Muscle of leg (tissue), 3 donors: ENCODE measurements at regions not wholly inside any gene's neighbourhood (a gene's known extent, or its start where the extent isn't known, plus 50 kb on each side); places are given as distances from the start of the nearest gene placed in this dataset.
"Not testable (repeated sequence)": the region's sequence is repeated elsewhere in the genome, so short reads cannot be mapped to it uniquely, and the experiment has no call there.

Source experiments
- DNase-seq: peaks from one replicate; pipeline ENCODE4 v3.0.0; 2013
- H3K27ac ChIP-seq: one replicate; pipeline ENCODE4 v1.5.1; 2013; ENCODE audit warnings: mild to moderate bottlenecking, low read length, control low read depth
- H3K27me3 ChIP-seq: one replicate; pipeline ENCODE4 v1.6.1; 2013; ENCODE audit warnings: low read length; ENCODE audit not compliant: control insufficient read depth, insufficient read depth
- H3K36me3 ChIP-seq: one replicate; pipeline ENCODE4 v1.6.1; 2013; ENCODE audit warnings: low read length; ENCODE audit not compliant: control insufficient read depth, insufficient read depth
- H3K4me1 ChIP-seq: one replicate; pipeline ENCODE4 v1.6.1; 2013; ENCODE audit warnings: low read length; ENCODE audit not compliant: control insufficient read depth, insufficient read depth
- H3K4me3 ChIP-seq: one replicate; pipeline ENCODE4 v1.5.1; 2013; ENCODE audit warnings: low read length, control low read depth
- H3K9me3 ChIP-seq: replicated peaks from 2 replicates; pipeline ENCODE4 v1.6.1; 2013; ENCODE audit warnings: low read depth, low read length; ENCODE audit not compliant: control insufficient read depth
- WGBS: methylation state at CpG from one replicate; pipeline ENCODE4 v1.1.5; 2013; ENCODE audit warnings: missing lambda C conversion rate; ENCODE audit not compliant: insufficient coverage; 5-methylcytosine and 5-hydroxymethylcytosine counted together

DNA sequence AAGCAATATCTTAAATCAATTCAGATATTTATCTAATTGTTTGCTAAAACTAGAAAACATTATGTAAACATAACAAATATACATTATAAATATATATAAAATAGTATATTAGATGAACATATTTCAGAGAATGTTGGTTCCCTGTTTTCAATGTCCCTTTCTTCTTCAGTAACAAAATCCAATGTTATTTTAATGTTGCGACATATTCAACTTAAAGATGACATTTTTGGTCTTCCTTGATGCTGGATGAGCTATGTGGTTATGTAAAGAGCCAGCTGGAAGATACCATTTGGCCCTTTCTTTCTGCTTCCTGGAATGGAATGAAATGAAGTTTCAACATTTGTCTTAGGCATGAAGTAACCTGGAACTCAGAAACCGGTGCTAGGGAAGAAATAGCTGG, 668.1 kb upstream of the CDH6 start:
- no peak for DNase-seq
- no peaks in the 10 kb centered on the region for H3K27me3 ChIP-seq
- H3K4me1 ChIP-seq = no peaks in the 10 kb centered on the region
- no peaks in the 10 kb centered on the region for H3K9me3 ChIP-seq
- H3K4me3 ChIP-seq = no peak overlapping the region
- H3K27ac ChIP-seq = no peak overlapping the region
- WGBS = no CpG with 5 or more reads among the region's 2 CpGs
- no peaks in the 10 kb centered on the region for H3K36me3 ChIP-seq

DNA sequence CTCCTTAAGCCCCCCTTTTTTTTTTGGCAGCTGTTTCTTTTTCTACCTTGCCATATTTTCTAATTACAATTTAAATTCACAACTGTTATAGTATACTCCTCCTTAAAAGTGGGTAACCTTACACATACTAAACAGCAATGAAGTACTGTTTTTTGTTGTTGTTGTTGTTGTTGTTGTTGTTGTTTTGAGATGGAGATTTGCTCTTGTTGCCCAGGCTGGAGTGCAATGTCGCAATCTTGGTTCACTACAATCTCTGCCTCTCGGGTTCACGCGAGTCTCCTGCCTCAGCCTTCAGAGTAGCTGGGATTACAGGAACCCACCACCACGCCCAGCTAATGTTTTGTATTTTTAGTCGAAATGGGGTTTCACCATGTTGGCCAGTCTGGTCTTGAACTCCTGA, 669.1 kb upstream of the CDH6 start:
- H3K4me3 ChIP-seq = no peak overlapping the region
- H3K27me3 ChIP-seq = no peaks in the 10 kb centered on the region
- DNase-seq = no peak
- H3K27ac ChIP-seq = no peak overlapping the region
- WGBS = 95% methylated on average over 6 of the region's 6 CpGs
- H3K4me1 ChIP-seq = no peaks in the 10 kb centered on the region
- no peaks in the 10 kb centered on the region for H3K36me3 ChIP-seq
- H3K9me3 ChIP-seq = no peaks in the 10 kb centered on the region

DNA sequence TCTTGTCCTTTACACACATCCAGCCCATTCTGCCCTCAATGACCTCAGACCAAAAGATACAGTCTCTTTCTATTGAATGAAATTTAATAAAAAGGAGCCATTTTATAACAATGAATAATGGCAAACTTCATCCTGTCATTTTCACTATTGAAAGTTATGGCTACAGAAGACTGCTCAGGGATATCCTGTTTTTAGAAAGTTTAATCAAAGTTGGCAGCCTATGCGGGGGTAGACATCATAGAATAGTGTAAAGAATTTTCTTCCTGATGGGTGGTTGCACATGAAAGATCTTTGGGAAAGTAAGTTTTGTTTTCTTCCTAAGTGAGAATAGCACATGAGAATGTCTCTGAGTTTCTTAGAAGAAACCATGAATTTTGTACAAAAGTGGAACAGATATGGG, 670.4 kb upstream of the CDH6 start:
- Histone ChIP-seq H3K9me3 (no peaks in the 10 kb centered on the region), H3K4me3 (no peak overlapping the region), H3K27me3 (no peaks in the 10 kb centered on the region), H3K36me3 (no peaks in the 10 kb centered on the region), H3K4me1 (no peaks in the 10 kb centered on the region), H3K27ac (no peak overlapping the region)
- DNase-seq = no peak
- 56% methylated on average over 1 of the region's 1 CpG for WGBS

DNA sequence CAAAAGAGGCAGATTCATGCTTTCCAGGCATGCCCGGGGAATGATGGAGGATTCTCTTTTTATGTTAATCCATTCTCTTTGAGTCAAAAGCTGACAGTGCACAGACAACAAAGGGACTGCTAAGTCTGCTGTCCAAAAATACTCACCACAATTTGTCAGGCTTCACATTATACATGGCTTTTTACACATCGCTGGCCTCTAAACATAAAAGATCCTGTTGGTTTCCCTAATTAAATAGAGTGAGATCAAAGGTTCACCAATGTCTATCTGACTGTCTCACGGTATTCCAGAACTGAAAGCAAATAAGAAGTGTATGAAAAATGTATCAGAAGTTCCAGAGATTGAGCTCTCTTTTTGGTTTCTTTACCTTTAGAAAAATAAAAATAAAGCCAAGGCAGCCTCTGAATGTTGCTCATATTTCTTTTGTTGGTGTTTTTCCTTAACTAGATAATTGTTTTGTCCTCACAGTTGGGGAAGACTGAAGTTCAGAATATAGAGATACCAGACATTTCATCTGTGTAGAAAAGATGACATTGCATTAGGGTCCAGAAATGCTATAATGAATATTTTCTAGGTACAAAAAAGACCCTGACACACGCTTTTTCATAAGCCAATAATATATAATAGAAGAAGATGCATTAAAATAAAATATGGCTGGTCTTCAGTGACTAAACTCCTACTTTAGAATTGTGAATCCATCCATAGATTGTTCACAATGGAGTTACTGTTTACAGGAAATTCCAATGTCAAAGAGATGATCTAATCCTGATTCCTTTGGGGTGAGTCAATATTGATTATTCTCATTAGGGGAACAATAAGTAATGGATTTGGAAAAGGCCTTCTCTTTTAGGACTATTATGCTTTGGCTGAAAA, 688.2 kb upstream of the CDH6 start:
- no peak overlapping the region for H3K4me3 ChIP-seq
- no peaks in the 10 kb centered on the region for H3K4me1 ChIP-seq
- no peaks in the 10 kb centered on the region for H3K36me3 ChIP-seq
- peak; percentile 13 for DNase-seq
- no CpG with 5 or more reads among the region's 4 CpGs for WGBS
- no peaks in the 10 kb centered on the region for H3K27me3 ChIP-seq
- H3K27ac ChIP-seq = no peak overlapping the region
- peaks cover 2% of the 10 kb centered on the region for H3K9me3 ChIP-seq

DNA sequence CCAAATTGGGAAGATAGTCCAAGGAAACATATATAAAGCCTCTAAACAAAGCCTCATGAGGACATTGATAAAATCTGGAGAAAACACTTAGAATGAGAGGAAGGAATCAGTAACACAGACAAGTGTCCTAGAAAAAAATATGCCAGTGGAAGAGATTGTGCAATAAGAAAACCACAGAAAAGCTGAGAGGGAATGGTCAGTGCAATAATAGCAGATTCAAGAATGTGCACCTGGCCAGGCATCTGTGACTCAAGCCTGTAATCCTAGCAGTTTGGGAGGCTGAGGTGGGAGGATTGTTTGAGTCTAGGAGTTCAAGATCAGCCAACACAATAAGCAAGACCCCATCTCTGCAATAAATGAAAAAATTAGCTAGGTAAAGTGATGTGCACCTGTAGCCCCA, 691.2 kb upstream of the CDH6 start:
- Histone ChIP-seq H3K9me3 (no peaks in the 10 kb centered on the region), H3K27me3 (no peaks in the 10 kb centered on the region), H3K4me3 (no peak overlapping the region), H3K27ac (no peak overlapping the region), H3K36me3 (no peaks in the 10 kb centered on the region), H3K4me1 (no peaks in the 10 kb centered on the region)
- DNase-seq = no peak

DNA sequence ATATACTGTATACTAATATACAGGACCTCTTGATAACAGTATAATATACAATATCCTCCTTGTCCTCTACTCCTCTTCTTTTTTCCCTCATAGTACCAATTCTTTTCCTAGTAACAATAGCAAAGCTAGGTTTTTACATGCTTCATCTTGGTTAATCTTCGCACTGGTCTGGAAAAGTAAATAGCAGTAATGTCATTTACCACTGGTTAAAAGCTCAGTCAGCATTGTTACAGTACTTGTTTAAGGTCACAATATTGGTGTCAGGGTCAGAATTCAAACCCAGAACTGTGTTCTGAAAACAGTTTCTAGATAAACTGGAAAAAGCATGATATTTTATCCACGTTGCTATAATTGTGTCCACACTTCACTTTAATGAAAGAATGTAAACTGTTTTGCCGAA, 692.4 kb upstream of the CDH6 start:
- no peak for DNase-seq
- H3K36me3 ChIP-seq = no peaks in the 10 kb centered on the region
- H3K27ac ChIP-seq = no peak overlapping the region
- H3K27me3 ChIP-seq = no peaks in the 10 kb centered on the region
- no CpG with 5 or more reads among the region's 3 CpGs for WGBS
- no peaks in the 10 kb centered on the region for H3K4me1 ChIP-seq
- no peak overlapping the region for H3K4me3 ChIP-seq
- H3K9me3 ChIP-seq = no peaks in the 10 kb centered on the region

DNA sequence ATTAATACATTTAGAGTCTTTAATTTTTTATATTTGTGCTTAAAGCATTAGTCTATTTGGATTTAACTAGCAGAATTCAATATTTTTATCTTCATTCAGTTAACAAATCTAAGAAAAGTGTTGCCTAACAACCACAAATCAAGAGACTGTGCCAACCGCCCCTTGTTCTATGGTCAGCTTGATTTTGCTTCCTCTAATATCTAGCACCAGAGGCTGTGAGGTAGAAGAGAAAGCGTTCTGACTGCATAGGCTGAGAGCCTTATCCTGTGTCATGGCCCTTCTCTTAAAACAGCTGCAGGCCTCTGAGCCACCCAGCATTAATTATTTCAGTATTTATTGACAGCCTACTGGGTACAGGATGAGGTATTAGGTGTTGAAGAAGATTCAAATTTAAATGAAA, 693.0 kb upstream of the CDH6 start:
- WGBS = no CpG with 5 or more reads among the region's 2 CpGs
- no peaks in the 10 kb centered on the region for H3K27me3 ChIP-seq
- no peaks in the 10 kb centered on the region for H3K36me3 ChIP-seq
- H3K4me1 ChIP-seq = no peaks in the 10 kb centered on the region
- no peak for DNase-seq
- no peak overlapping the region for H3K4me3 ChIP-seq
- H3K9me3 ChIP-seq = no peaks in the 10 kb centered on the region
- H3K27ac ChIP-seq = no peak overlapping the region

DNA sequence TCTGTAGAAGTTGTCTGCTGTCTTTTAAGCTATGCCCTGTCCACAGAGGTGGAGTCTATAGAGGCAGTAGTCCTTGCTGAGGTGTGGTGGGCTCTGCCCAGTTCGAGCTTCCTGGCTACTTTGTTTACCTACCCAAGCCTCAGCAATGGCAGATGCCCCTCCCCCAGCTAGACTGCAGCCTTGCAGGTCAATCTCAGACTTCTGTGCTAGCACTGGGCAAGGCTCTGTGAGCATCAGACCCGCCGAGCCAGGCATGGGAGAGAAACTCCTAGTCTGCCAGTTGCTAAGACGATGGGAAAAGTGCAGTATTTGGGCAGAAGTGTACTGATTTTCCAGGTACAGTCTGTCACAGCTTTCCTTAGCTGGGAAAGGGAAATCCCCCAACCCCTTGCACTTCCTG, 694.1 kb upstream of the CDH6 start:
- H3K27me3 ChIP-seq = no peaks in the 10 kb centered on the region
- no peaks in the 10 kb centered on the region for H3K36me3 ChIP-seq
- no peak overlapping the region for H3K4me3 ChIP-seq
- no peak for DNase-seq
- no peak overlapping the region for H3K27ac ChIP-seq
- 80% methylated on average over 1 of the region's 4 CpGs for WGBS
- no peaks in the 10 kb centered on the region for H3K4me1 ChIP-seq
- no peaks in the 10 kb centered on the region for H3K9me3 ChIP-seq

DNA sequence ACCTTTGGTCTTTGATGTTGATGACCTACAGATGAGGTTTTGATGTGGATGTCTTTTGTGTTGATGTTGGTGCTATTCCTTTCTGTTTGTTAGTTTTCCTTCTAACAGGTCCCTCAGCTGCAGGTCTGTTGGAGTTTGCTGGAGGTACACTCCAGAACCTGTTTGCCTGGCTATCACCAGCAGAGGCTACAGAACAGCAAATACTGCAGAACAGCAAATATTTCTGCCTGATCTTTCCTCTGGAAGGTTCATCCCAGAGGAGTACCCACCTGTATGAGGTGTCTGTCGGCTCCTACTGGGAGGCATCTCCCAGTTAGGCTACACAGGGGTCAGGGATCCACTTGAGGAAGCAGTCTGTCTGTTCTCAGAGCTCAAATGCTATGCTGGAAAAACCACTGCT, 694.5 kb upstream of the CDH6 start:
- H3K36me3 ChIP-seq = no peaks in the 10 kb centered on the region
- DNase-seq = no peak
- H3K9me3 ChIP-seq = no peaks in the 10 kb centered on the region
- H3K27me3 ChIP-seq = no peaks in the 10 kb centered on the region
- H3K4me3 ChIP-seq = no peak overlapping the region
- H3K4me1 ChIP-seq = no peaks in the 10 kb centered on the region
- WGBS = 29% methylated on average over 1 of the region's 1 CpG
- H3K27ac ChIP-seq = no peak overlapping the region

DNA sequence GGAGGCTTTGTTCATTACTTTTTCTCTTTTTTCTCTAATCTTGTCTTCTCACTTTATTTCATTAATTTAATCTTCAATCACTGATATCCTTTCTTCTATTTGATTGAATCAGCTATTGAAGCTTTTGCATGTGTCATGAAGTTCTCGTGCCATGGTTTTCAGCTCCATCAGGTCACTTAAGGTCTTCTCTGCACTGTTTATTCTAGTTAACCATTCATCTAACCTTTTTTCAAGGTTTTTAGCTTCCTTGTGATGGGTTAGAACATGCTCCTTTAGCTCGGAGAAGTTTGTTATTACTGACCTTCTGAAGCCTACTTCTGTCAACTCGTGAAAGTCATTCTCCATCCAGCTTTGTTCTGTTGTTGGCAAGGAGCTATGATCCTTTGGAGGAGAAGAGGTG, 695.0 kb upstream of the CDH6 start:
- not testable (repeated sequence) for H3K36me3 ChIP-seq, H3K9me3 ChIP-seq, H3K27me3 ChIP-seq, H3K27ac ChIP-seq, H3K4me1 ChIP-seq, H3K4me3 ChIP-seq, DNase-seq
- 80% methylated on average over 1 of the region's 3 CpGs for WGBS

DNA sequence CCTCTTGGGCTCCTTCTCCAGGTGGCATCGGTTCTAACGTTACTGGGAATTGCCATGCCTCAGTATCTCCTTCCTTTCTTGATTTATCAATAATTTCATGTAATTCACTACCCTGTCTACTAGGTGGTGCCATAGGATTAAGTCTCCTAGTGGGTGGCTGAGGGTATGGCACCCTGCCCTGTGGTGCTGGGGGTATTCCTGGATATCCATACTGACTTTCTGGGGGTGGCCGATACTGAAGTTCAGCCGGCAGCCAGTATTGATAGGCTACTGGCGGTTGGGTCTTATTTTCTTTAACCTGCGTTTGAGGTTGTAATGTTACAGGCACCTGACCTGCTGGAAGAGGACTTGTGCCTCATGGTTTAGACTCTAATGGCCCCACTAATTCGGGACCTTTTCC, 699.4 kb upstream of the CDH6 start:
- H3K27me3 ChIP-seq, DNase-seq, H3K27ac ChIP-seq, H3K36me3 ChIP-seq, H3K4me1 ChIP-seq, H3K4me3 ChIP-seq, H3K9me3 ChIP-seq: not testable (repeated sequence)
- 100% methylated on average over 3 of the region's 7 CpGs for WGBS
